SU-DHL-6 (cell line): ENCODE measurements at regions not wholly inside any gene's neighbourhood (a gene's known extent, or its start where the extent isn't known, plus 50 kb on each side); places are given as distances from the start of the nearest gene placed in this dataset.
"Not testable (repeated sequence)": the region's sequence is repeated elsewhere in the genome, so short reads cannot be mapped to it uniquely, and the experiment has no call there.

ENCODE experiments used
- H2AFZ ChIP-seq: fragments of 200-600 bp; sonication (generic); 2 replicates; pipeline ENCODE4 v1.6.1; 2014; ENCODE audit warnings: low read depth, mild to moderate bottlenecking, moderate library complexity, mixed read lengths, antibody characterized with exemption, low read length; ENCODE audit not compliant: severe bottlenecking
- H3F3A ChIP-seq: fragments of 200-600 bp; shearing (Covaris generic); 2 replicates; pipeline ENCODE4 v1.6.0; 2016; ENCODE audit warnings: antibody characterized with exemption, mild to moderate bottlenecking; ENCODE audit not compliant: insufficient read depth
- H3K27ac ChIP-seq: fragments of 200-600 bp; sonication (generic); 2 replicates; pipeline ENCODE4 v1.5.1; 2016; ENCODE audit warnings: low read depth, mild to moderate bottlenecking, low read length, moderate library complexity, mixed read lengths
- H3K27me3 ChIP-seq: fragments of 200-600 bp; sonication (generic), shearing (Covaris generic); 2 replicates; pipeline ENCODE4 v1.6.0; 2014; ENCODE audit warnings: mild to moderate bottlenecking, low read length
- H3K36me3 ChIP-seq: fragments of 200-600 bp; sonication (generic); 2 replicates; pipeline ENCODE4 v1.6.1; 2014; ENCODE audit warnings: mild to moderate bottlenecking, low read length, mixed read lengths
- H3K4me2 ChIP-seq: fragments of 300-600, 200-600 bp; shearing (Covaris generic), sonication (generic); 2 replicates; pipeline ENCODE4 v1.6.0; 2014; ENCODE audit warnings: low read length, low read depth, mild to moderate bottlenecking; ENCODE audit not compliant: poor library complexity, severe bottlenecking
- H3K4me3 ChIP-seq: fragments of 200-600 bp; sonication (generic); 2 replicates; pipeline ENCODE4 v1.5.1; 2014; ENCODE audit warnings: antibody characterized with exemption, low read length, mild to moderate bottlenecking, mixed read lengths; ENCODE audit not compliant: insufficient read depth, poor library complexity, severe bottlenecking
- H3K79me2 ChIP-seq: fragments of 200-600 bp; sonication (generic); 2 replicates; pipeline ENCODE4 v1.6.1; 2014; ENCODE audit warnings: mild to moderate bottlenecking, low read length, moderate library complexity; ENCODE audit not compliant: insufficient read depth
- H3K9ac ChIP-seq: fragments of 200-600 bp; sonication (generic); 2 replicates; pipeline ENCODE4 v1.7.0; 2014; ENCODE audit warnings: mild to moderate bottlenecking, low read length
- H3K9me2 ChIP-seq: fragments of 200-600 bp; sonication (generic); replicated peaks from 2 replicates; pipeline ENCODE4 v1.6.1; 2014; ENCODE audit warnings: low read length; ENCODE audit not compliant: insufficient read depth
- H3K9me3 ChIP-seq: fragments of 200-600 bp; sonication (generic); 2 replicates; pipeline ENCODE4 v1.6.1; 2014; ENCODE audit warnings: low read length, mixed read lengths; ENCODE audit not compliant: insufficient read depth
- H4K20me1 ChIP-seq: fragments of 200-600 bp; sonication (generic); 2 replicates; pipeline ENCODE4 v1.6.1; 2014; ENCODE audit warnings: low read depth, mild to moderate bottlenecking, antibody characterized with exemption, low read length, moderate library complexity, mixed read lengths
- EZH2phosphoT487 ChIP-seq: fragments of 200-600 bp; sonication (generic), shearing (Covaris generic); conservative IDR thresholded peaks from 2 replicates; pipeline ENCODE4 v1.6.1; 2018; ENCODE audit warnings: mild to moderate bottlenecking, antibody characterized with exemption, low read length, moderate library complexity, mixed read lengths
- TF ChIP-seq, protein P1 (sequence below): fragments of 200-600 bp; sonication (generic); IDR thresholded peaks from one replicate; pipeline ENCODE4 v1.5.1; 2017; ENCODE audit warnings: antibody characterized with exemption, mild to moderate bottlenecking, low read length, moderate library complexity; ENCODE audit not compliant: insufficient read depth, poor library complexity, severe bottlenecking

DNA sequence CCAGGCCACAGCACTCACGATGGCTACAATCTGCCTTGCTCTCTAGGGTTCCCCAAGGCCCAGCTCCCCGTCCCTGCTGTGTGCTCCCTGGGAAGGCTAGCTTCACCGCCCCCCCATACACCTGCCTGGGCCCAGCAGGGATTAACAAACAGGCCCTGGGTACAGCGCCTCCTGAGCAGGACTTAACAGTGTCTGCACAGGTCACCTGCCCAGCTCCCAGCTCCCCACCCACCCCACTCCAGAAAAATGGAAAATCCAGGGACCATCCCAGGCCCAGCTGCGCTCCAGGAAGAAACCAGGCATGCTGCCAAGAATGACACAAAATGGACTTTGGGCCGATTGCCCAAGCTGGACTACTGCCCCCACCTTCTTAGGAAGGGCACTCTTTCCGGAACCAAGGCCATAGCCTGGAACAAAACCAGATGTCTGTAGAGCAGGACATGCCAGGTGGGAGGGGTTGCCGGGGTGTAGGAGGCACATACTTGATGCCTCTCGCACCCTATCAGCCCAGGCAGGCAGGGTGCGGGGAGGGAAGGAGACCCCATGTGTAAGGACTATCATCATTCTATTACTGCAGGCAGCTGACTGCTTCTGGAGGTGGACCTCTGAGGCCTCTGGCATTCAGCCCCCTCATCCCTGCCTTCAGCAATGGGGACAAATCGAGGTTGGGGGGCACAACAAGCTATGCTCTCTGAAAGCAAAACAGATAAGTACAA lies 104.9 kb downstream of the SNX5 start:
- Histone ChIP-seq H3K9me3 (no peaks in the 10 kb centered on the region), H2AFZ (no peak overlapping the region), H3K4me2 (no peak overlapping the region), H3K36me3 (no peaks in the 10 kb centered on the region), H3K27ac (no peak overlapping the region), H4K20me1 (no peaks in the 10 kb centered on the region), H3K27me3 (no peaks in the 10 kb centered on the region; the same call in 1 of the 2 replicates), H3F3A (no peaks in the 10 kb centered on the region), H3K4me3 (no peak overlapping the region), H3K9me2 (no peaks in the 10 kb centered on the region), H3K9ac (no peak overlapping the region), H3K79me2 (no peaks in the 10 kb centered on the region)
- TF ChIP-seq EZH2phosphoT487 = no peak
- TF ChIP-seq, protein P1, sequence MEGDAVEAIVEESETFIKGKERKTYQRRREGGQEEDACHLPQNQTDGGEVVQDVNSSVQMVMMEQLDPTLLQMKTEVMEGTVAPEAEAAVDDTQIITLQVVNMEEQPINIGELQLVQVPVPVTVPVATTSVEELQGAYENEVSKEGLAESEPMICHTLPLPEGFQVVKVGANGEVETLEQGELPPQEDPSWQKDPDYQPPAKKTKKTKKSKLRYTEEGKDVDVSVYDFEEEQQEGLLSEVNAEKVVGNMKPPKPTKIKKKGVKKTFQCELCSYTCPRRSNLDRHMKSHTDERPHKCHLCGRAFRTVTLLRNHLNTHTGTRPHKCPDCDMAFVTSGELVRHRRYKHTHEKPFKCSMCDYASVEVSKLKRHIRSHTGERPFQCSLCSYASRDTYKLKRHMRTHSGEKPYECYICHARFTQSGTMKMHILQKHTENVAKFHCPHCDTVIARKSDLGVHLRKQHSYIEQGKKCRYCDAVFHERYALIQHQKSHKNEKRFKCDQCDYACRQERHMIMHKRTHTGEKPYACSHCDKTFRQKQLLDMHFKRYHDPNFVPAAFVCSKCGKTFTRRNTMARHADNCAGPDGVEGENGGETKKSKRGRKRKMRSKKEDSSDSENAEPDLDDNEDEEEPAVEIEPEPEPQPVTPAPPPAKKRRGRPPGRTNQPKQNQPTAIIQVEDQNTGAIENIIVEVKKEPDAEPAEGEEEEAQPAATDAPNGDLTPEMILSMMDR = no peak

DNA sequence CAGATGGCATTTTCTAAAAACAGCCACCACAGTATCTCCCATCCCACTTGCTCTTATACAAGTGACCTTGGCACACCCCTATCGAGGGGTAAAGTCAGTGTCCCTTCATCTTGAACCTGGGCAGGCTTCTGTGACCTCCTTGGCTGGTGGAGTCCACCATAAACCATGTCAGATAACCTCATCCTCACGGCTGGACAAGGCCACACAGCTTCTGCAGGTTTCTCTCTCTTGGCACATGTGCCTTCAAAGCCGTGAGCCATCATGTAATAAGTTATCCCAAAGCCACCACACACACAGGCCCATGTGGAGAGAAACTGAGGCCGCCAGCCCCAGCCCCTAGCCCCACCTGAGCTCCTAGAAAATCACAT lies 105.4 kb downstream of the SNX5 start:
- no peak overlapping the region for H3K4me2 ChIP-seq

DNA sequence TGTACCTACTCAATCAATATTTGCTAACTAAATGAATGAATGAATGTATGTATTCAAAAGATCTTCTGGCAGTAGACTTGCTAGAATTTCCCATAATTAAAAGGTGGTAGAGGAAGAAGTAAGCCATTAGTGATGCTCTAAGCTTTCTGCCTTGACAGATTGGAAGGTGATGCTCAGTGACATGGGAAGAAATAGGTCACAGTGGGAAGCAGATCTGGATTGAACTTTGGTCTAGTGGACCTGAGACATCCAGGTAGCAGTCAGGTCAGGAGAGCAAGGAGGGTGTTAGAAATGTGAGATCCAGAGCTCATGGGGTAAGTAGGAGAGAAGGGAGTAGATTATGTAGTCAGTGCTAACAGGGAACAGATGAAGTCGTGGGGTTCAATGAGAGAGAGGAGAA lies 106.4 kb downstream of the SNX5 start:
- no peaks in the 10 kb centered on the region for H3K36me3 ChIP-seq
- TF ChIP-seq EZH2phosphoT487 = no peak
- TF ChIP-seq, protein P1 = no peak
- no peak overlapping the region for H3K4me3 ChIP-seq
- H3K9ac ChIP-seq = no peak overlapping the region
- no peak overlapping the region for H2AFZ ChIP-seq
- H3K4me2 ChIP-seq = no peak overlapping the region
- no peaks in the 10 kb centered on the region for H3F3A ChIP-seq
- H3K79me2 ChIP-seq = no peaks in the 10 kb centered on the region
- no peaks in the 10 kb centered on the region; the same call in 1 of the 2 replicates for H3K27me3 ChIP-seq
- H3K27ac ChIP-seq = no peak overlapping the region
- H4K20me1 ChIP-seq = no peaks in the 10 kb centered on the region
- H3K9me3 ChIP-seq = no peaks in the 10 kb centered on the region
- no peaks in the 10 kb centered on the region for H3K9me2 ChIP-seq

More for the DNA sequence above, 105.4 kb downstream of the SNX5 start:
- Histone ChIP-seq H3K9me2 (no peaks in the 10 kb centered on the region), H3K79me2 (no peaks in the 10 kb centered on the region), H3K27ac (no peak overlapping the region), H4K20me1 (no peaks in the 10 kb centered on the region), H3K27me3 (no peaks in the 10 kb centered on the region; the same call in 1 of the 2 replicates), H3K36me3 (no peaks in the 10 kb centered on the region), H3K9ac (no peak overlapping the region), H3K9me3 (no peaks in the 10 kb centered on the region), H3F3A (no peaks in the 10 kb centered on the region), H2AFZ (no peak overlapping the region), H3K4me3 (no peak overlapping the region)
- no peak for TF ChIP-seq EZH2phosphoT487
- TF ChIP-seq, protein P1 = no peak

DNA sequence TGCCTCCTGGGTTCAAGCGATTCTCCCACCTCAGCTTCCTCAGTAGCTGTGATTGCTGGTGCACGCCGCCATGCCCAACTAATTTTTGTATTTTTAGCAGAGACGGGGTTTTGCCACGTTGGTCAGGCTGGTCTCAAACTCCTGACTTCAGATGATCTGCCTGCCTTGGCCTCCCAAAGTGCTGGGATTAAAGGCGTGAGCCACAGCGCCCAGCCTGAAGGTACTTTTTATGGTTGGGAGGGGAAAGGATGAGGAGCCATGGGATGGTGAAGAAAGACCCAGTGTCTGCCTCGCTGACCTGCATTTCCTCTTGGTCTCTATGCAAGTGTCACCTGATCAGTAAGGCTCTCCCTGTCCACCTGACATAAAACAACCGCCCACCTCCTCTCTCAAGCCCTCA lies 107.0 kb downstream of the SNX5 start:
- H3K4me2 ChIP-seq, H2AFZ ChIP-seq, H3K9me3 ChIP-seq, H4K20me1 ChIP-seq, H3K4me3 ChIP-seq, H3K9me2 ChIP-seq, H3K9ac ChIP-seq, H3F3A ChIP-seq, H3K79me2 ChIP-seq, H3K27ac ChIP-seq, H3K27me3 ChIP-seq, H3K36me3 ChIP-seq: not testable (repeated sequence)
